ENCODE measurements at regions not wholly inside any gene's neighbourhood (a gene's known extent, or its start where the extent isn't known, plus 50 kb on each side); places are given as distances from the start of the nearest gene placed in this dataset.
"Not testable (repeated sequence)": the region's sequence is repeated elsewhere in the genome, so short reads cannot be mapped to it uniquely, and the experiment has no call there.

- ATAC-seq (ENCODE audit: low read depth) (no peak), DNase-seq (no peak)
- no peak overlapping the region for H3K4me3 Mint-ChIP-seq
- H3K36me3 Mint-ChIP-seq (ENCODE audit: low read depth), result no peaks in the 10 kb centered on the region
- POLR2A ChIA-PET, result interaction anchor here (0.8 kb wide), 1 partner anchor 21 kb away, joined by 3 read pairs; no protein-coding TSS in a partner anchor
- no peak overlapping the region for H3K27ac Mint-ChIP-seq
- intact Hi-C loops (cut with micrococcal nuclease), result no loop called here
- peaks cover 2% of the 10 kb centered on the region for H3K27me3 Mint-ChIP-seq
- CTCF ChIA-PET, result interaction anchor here (0.8 to 3.1 kb wide), 4 partner anchors 10 to 113 kb away, joined by 3 to 14 read pairs (median 4); no protein-coding TSS in a partner anchor
- TF ChIP-seq CTCF (IDR thresholded peaks at IDR 0.05), result no peak
- H3K4me1 Mint-ChIP-seq, result no peaks in the 10 kb centered on the region
- H3K9me3 Mint-ChIP-seq, result peaks cover 3% of the 10 kb centered on the region
These were observed 126.6 kb downstream of the HNRNPD start for GRCh38 chr4:82247171-82247570.

- Mint-ChIP-seq H3K27me3 (peaks cover 6% of the 10 kb centered on the region), H3K4me1 (no peaks in the 10 kb centered on the region), H3K4me3 (no peak overlapping the region), H3K9me3 (no peaks in the 10 kb centered on the region), H3K27ac (no peak overlapping the region), H3K36me3 (ENCODE audit: low read depth) (no peaks in the 10 kb centered on the region)
- DNase-seq (no peak), ATAC-seq (ENCODE audit: low read depth) (no peak)
- intact Hi-C loops (cut with micrococcal nuclease), result no loop called here
- ChIA-PET POLR2A (no interaction called here), CTCF (no interaction called here)
- no peak for TF ChIP-seq CTCF (IDR thresholded peaks at IDR 0.05)
These were observed 132.3 kb downstream of the HNRNPD start for GRCh38 chr4:82241534-82241933.

DNA sequence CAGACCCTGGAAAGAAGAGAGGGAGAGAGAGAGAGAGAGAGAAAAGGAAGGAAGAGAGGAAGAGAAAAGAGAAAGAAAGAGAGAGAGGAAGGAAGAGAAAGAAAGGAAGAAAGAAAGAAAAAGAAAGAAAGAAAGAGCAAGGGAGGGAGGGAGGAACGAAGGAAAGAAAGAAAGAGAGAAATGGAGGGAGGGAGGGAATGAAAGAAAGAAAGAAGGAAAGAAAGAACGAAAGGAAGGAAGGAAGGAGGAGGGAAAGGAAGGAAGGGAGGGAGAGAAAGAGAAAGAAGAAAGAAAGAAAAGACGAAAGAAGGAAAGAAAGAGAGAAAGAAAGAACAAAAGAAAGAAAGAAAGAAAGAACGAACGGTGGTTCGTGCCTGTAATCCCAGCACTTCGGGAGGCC is 133.4 kb downstream of the HNRNPD start:
- H3K27ac Mint-ChIP-seq, result no peak overlapping the region
- H3K27me3 Mint-ChIP-seq, result peaks cover 6% of the 10 kb centered on the region
- TF ChIP-seq CTCF (IDR thresholded peaks at IDR 0.05), result no peak
- ChIA-PET POLR2A (no interaction called here), CTCF (no interaction called here)
- H3K36me3 Mint-ChIP-seq (ENCODE audit: low read depth), result no peaks in the 10 kb centered on the region
- DNase-seq (no peak), ATAC-seq (ENCODE audit: low read depth) (no peak)
- no peak overlapping the region for H3K4me3 Mint-ChIP-seq
- H3K9me3 Mint-ChIP-seq, result no peaks in the 10 kb centered on the region
- intact Hi-C loops (cut with micrococcal nuclease), result no loop called here
- H3K4me1 Mint-ChIP-seq, result no peaks in the 10 kb centered on the region

- H3K27me3 Mint-ChIP-seq; DNase-seq; H3K27ac Mint-ChIP-seq; H3K9me3 Mint-ChIP-seq; H3K4me3 Mint-ChIP-seq; intact Hi-C loops (cut with micrococcal nuclease); POLR2A ChIA-PET; H3K36me3 Mint-ChIP-seq (ENCODE audit: low read depth); H3K4me1 Mint-ChIP-seq; CTCF ChIA-PET; ATAC-seq (ENCODE audit: low read depth): not testable (repeated sequence)
These were observed 136.6 kb downstream of the HNRNPD start for GRCh38 chr4:82237142-82237541.

GRCh38 chr4:82235346-82235745 is 138.4 kb downstream of the HNRNPD start:
- CTCF ChIA-PET, result no interaction called here
- ATAC-seq (ENCODE audit: low read depth), result no peak

More at GRCh38 chr4:82235346-82235745, 138.4 kb downstream of the HNRNPD start:
- Mint-ChIP-seq H3K27me3 (peaks cover 11% of the 10 kb centered on the region), H3K4me3 (no peak overlapping the region), H3K36me3 (ENCODE audit: low read depth) (no peaks in the 10 kb centered on the region), H3K9me3 (no peaks in the 10 kb centered on the region), H3K4me1 (no peaks in the 10 kb centered on the region), H3K27ac (no peak overlapping the region)
- DNase-seq, result no peak
- intact Hi-C loops (cut with micrococcal nuclease), result no loop called here
- TF ChIP-seq CTCF (IDR thresholded peaks at IDR 0.05), result no peak
- POLR2A ChIA-PET, result no interaction called here
